ENCODE measurements at regions not wholly inside any gene's neighbourhood (a gene's known extent, or its start where the extent isn't known, plus 50 kb on each side); places are given as distances from the start of the nearest gene placed in this dataset.

GRCh38 chr2:176413786-176414185, 144.5 kb downstream of the MTX2 start:
- CTCF ChIA-PET: no interaction called here
- POLR2A ChIA-PET: no interaction called here
- H3K27me3 ChIP-seq (replicated peaks; ENCODE audit: control insufficient read depth, insufficient read depth, low read length): no peaks in the 10 kb centered on the region; the same call in 1 of the 2 replicates
- no peak for DNase-seq
- H3K27ac Mint-ChIP-seq (ENCODE audit: unreplicated experiment): no peak overlapping the region
- TF ChIP-seq, protein P1, sequence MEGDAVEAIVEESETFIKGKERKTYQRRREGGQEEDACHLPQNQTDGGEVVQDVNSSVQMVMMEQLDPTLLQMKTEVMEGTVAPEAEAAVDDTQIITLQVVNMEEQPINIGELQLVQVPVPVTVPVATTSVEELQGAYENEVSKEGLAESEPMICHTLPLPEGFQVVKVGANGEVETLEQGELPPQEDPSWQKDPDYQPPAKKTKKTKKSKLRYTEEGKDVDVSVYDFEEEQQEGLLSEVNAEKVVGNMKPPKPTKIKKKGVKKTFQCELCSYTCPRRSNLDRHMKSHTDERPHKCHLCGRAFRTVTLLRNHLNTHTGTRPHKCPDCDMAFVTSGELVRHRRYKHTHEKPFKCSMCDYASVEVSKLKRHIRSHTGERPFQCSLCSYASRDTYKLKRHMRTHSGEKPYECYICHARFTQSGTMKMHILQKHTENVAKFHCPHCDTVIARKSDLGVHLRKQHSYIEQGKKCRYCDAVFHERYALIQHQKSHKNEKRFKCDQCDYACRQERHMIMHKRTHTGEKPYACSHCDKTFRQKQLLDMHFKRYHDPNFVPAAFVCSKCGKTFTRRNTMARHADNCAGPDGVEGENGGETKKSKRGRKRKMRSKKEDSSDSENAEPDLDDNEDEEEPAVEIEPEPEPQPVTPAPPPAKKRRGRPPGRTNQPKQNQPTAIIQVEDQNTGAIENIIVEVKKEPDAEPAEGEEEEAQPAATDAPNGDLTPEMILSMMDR (IDR thresholded peaks at IDR 0.05; ENCODE audit: insufficient read depth in 1 of 2, low read depth in 1 of 2, low read length in 1 of 2, severe bottlenecking in 1 of 2, unreplicated experiment in 1 of 2): no peak
- H3K27me3 Mint-ChIP-seq (ENCODE audit: insufficient read depth, unreplicated experiment): peaks cover 30% of the 10 kb centered on the region
- no peaks in the 10 kb centered on the region for H3K4me1 ChIP-seq
- H3K4me1 Mint-ChIP-seq (ENCODE audit: low read depth, unreplicated experiment): no peaks in the 10 kb centered on the region
- H3K4me3 ChIP-seq (ENCODE audit: low read depth, low read length): no peak overlapping the region
- no peaks in the 10 kb centered on the region for H3K9me3 Mint-ChIP-seq (ENCODE audit: unreplicated experiment)
- intact Hi-C loops (cut with micrococcal nuclease; ENCODE audit: unreplicated experiment): no loop called here
- no peak overlapping the region for H3K4me3 Mint-ChIP-seq (ENCODE audit: unreplicated experiment)
- H3K9me3 ChIP-seq: no peaks in the 10 kb centered on the region
- no peaks in the 10 kb centered on the region for H3K36me3 ChIP-seq (ENCODE audit: control insufficient read depth, insufficient read depth, low read length)
- BruUV-seq (replicated peaks): no TSS peak
- no peaks in the 10 kb centered on the region for H3K36me3 Mint-ChIP-seq (ENCODE audit: insufficient read depth, unreplicated experiment)

- no TSS peak for BruUV-seq (replicated peaks)
- ChIA-PET CTCF (no interaction called here), POLR2A (no interaction called here)
- no peak overlapping the region for H3K27ac Mint-ChIP-seq (ENCODE audit: unreplicated experiment)
- no peaks in the 10 kb centered on the region for H3K36me3 Mint-ChIP-seq (ENCODE audit: insufficient read depth, unreplicated experiment)
- H3K4me1 ChIP-seq: 0 out of 2 replicates have a peak, but pooled peaks cover 2% of the 10 kb centered on the region
- peaks cover 6% of the 10 kb centered on the region for H3K4me1 Mint-ChIP-seq (ENCODE audit: low read depth, unreplicated experiment)
- no peak for DNase-seq
- no peaks in the 10 kb centered on the region for H3K9me3 Mint-ChIP-seq (ENCODE audit: unreplicated experiment)
- H3K27me3 ChIP-seq (replicated peaks; ENCODE audit: control insufficient read depth, insufficient read depth, low read length): no peaks in the 10 kb centered on the region; the same call in 1 of the 2 replicates
- no peaks in the 10 kb centered on the region for H3K9me3 ChIP-seq
- no peak overlapping the region for H3K4me3 ChIP-seq (ENCODE audit: low read depth, low read length)
- H3K4me3 Mint-ChIP-seq (ENCODE audit: unreplicated experiment): no peak overlapping the region
- TF ChIP-seq, protein P1 (IDR thresholded peaks at IDR 0.05; ENCODE audit: insufficient read depth in 1 of 2, low read depth in 1 of 2, low read length in 1 of 2, severe bottlenecking in 1 of 2, unreplicated experiment in 1 of 2): no peak
- no peaks in the 10 kb centered on the region for H3K36me3 ChIP-seq (ENCODE audit: control insufficient read depth, insufficient read depth, low read length)
- H3K27me3 Mint-ChIP-seq (ENCODE audit: insufficient read depth, unreplicated experiment): peaks cover 27% of the 10 kb centered on the region
- intact Hi-C loops (cut with micrococcal nuclease; ENCODE audit: unreplicated experiment): no loop called here
Measured at GRCh38 chr2:176414641-176415040, 145.4 kb downstream of the MTX2 start.

DNA sequence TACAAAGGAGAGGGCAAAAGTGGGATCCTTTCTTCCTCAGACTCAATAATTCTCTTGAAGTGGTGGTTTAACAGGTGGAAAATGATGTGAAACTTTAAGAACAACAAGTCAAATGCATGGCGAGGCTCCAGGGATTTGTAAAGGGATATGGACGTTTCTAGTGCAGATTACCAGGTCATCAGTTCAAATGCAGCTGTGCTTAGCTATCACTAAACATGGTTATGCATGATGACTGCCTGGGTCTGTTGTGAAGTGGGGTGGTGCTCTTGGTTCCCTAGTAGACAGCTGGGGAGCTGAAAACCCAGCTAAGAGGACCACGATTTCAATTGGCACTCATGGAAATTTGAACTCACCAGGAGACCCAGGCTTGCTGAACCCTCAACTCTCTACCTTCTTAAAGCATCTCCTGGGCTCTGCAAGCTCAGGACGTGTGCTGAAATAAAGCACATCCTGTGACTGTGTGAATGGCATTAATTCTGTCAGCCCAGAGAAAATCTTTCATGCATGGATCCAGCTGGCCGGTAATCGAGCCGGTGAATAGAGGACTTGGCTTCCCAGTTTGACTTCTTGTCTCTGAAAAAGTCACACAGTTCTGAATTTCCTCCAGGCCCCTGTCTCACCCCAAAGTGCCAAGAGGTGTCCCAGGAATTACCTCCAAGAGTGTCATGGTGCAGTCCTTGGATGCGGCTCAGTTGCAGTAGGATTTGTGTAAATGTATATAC, 146.1 kb downstream of the MTX2 start:
- H3K9me3 Mint-ChIP-seq (ENCODE audit: unreplicated experiment): no peaks in the 10 kb centered on the region
- ChIA-PET CTCF (no interaction called here), POLR2A (no interaction called here)
- H3K36me3 ChIP-seq (ENCODE audit: control insufficient read depth, insufficient read depth, low read length): no peaks in the 10 kb centered on the region
- peaks cover 12% of the 10 kb centered on the region for H3K4me1 Mint-ChIP-seq (ENCODE audit: low read depth, unreplicated experiment)
- no peak overlapping the region for H3K4me3 Mint-ChIP-seq (ENCODE audit: unreplicated experiment)
- no peaks in the 10 kb centered on the region for H3K27me3 ChIP-seq (replicated peaks; ENCODE audit: control insufficient read depth, insufficient read depth, low read length)
- H3K4me3 ChIP-seq (ENCODE audit: low read depth, low read length): no peak overlapping the region
- 0 out of 2 replicates have a peak, but pooled peaks cover 4% of the 10 kb centered on the region for H3K4me1 ChIP-seq
- BruUV-seq (replicated peaks): no TSS peak
- TF ChIP-seq, protein P1 (IDR thresholded peaks at IDR 0.05; ENCODE audit: insufficient read depth in 1 of 2, low read depth in 1 of 2, low read length in 1 of 2, severe bottlenecking in 1 of 2, unreplicated experiment in 1 of 2): no peak
- H3K27me3 Mint-ChIP-seq (ENCODE audit: insufficient read depth, unreplicated experiment): peaks cover 22% of the 10 kb centered on the region
- no peak overlapping the region for H3K27ac Mint-ChIP-seq (ENCODE audit: unreplicated experiment)
- intact Hi-C loops (cut with micrococcal nuclease; ENCODE audit: unreplicated experiment): no loop called here
- no peaks in the 10 kb centered on the region for H3K36me3 Mint-ChIP-seq (ENCODE audit: insufficient read depth, unreplicated experiment)
- no peaks in the 10 kb centered on the region for H3K9me3 ChIP-seq
- DNase-seq: no peak

Data from Caco-2 (cell line).